ENCODE measurements at regions not wholly inside any gene's neighbourhood (a gene's known extent, or its start where the extent isn't known, plus 50 kb on each side); places are given as distances from the start of the nearest gene placed in this dataset.
A peak's percentile ranks its signal among the peaks of the same experiment; 100 is the strongest.
"Not testable (repeated sequence)": the region's sequence is repeated elsewhere in the genome, so short reads cannot be mapped to it uniquely, and the experiment has no call there.

GRCh38 chr16:26913851-26914250 is 152.9 kb upstream of the C16orf82 start:
- no peak for DNase-seq

DNA sequence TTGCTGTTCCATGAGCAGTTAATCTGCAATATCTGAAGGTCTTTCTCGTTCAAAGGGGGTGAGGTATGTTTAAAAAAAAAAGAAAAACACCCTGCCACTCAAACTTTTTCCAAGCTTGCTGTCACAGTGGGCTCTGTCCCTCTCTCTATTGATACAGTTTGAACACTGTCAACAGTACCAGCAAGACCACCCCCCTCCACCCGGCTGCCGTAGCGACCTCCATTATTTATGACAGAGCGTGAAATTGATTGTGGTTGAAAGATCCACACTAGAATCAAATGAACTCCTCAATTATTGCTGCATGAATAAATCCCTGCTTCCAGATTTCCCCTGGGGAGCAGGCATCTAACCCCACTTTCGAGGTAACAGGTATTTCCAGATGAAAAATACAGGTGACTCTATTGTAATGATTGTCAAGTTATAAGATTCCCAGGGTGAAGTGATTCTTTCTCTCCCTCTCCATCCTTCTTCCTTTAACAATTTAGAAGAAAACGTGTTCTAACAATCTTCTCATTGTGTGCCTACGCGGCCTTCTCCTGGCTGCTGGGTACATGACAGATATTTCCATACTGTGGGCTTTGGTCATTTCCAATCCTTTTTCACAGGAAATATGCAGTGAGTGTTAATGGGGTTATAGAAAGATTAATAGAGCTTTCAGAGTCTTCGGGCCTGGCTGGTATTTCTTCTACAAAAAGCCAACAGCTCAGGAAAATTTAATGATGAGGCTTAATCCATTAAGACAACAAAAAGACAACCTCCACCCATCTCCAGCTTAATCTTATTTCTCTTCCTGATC is 135.7 kb upstream of the C16orf82 start:
- DNase-seq: no peak

DNA sequence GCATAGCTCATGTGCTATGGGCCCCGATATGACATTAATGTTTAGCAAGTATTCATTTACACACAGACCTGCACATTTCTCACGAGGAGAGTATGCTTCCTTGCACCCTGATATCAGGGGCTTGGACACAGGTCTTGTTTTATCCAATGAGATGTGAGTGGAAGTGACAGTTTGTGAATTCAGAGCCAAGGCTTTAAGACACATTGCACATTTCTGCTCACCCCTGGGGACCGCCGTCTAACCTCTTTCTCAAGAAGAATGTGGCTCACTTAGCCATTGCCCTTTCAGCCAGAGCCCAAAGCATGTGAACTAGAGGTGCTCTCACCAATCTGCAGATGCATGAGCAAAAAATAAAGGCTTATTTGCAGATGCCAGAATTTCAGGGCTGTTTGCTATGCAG is 116.1 kb upstream of the C16orf82 start:
- DNase-seq: no peak

DNA sequence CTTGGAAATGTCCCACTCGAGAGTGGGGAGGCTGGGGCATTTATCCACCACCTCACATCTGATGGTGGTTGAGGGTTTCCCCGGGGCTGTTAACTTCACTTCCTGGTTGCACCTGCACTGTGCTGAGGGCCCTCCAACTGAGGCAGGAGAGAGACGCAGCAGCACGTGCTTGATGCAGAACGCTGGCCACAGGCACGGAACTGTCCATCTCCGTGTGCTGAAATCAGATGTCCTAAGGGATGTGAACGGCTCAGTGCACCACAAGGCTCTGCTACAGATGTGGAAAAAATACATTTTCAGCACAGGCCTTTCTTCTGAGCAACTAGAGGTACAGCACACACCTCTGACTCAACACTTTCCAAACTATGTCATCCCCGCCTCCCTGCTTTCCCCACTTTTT is 114.8 kb upstream of the C16orf82 start:
- DNase-seq: no peak

DNA sequence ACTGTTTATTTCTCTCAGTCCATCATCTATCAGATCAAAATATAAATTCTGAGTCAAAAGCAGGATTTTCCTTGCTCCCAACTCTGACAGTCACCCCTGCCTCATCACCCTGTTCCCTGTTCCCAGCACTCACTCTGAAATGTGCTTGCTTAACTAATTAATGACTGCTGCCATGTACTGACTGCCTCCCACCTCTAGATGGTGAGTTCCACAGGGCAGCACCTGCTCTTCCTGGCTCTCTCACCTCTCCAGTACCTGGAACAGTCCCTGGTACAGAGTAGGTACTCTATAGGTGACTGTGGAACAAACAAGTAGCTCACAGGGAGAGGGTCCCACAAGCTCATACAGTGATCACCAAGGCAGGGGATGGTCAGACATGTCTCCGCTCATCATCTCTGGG is 114.3 kb upstream of the C16orf82 start:
- DNase-seq: no peak

GRCh38 chr16:26957283-26957859 is 109.4 kb upstream of the C16orf82 start:
- DNase-seq: no peak

- no peak for DNase-seq
Measured at GRCh38 chr16:26959416-26960009, 107.2 kb upstream of the C16orf82 start.

DNA sequence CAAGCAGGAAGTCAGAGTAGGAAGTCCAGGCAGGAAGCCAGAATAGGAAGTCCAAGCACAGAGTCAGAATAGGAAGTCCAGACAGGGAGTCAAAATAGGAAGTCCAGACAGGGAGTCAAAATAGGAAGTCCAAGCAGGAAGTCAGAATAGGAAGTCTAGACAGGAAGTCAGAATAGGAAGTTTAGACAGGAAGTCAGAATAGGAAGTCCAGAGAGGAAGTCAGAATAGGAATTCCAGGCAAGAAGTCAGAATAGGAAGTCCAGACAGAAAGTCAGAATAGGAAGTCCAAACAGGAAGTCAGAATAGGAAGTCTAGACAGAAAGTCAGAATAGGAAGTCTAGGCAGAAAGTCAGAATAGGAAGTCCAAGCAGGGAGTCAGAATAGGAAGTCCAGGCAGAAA is 105.3 kb upstream of the C16orf82 start:
- DNase-seq: no peak

DNA sequence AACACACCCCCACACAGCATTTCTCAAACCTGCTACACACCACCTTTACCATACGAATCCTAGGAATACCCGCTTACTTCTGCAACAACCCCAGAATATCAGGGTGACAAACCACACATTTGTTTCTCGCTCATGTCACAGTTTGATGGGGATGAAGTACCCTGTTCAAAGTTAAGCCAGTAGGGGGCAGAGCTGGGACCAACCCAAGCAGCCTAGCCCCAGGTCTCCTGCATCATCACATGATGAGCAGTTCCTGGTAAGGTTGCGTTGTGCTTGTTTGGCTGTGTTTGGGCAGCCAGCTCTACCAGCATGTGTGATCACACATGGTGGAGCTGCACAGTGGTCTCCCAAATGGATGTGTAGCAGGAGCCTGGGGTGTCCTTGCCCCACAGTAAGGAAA is 103.6 kb upstream of the C16orf82 start:
- peak; percentile 26 for DNase-seq

- DNase-seq: no peak
Measured at GRCh38 chr16:26969589-26970231, 97.0 kb upstream of the C16orf82 start.

DNA sequence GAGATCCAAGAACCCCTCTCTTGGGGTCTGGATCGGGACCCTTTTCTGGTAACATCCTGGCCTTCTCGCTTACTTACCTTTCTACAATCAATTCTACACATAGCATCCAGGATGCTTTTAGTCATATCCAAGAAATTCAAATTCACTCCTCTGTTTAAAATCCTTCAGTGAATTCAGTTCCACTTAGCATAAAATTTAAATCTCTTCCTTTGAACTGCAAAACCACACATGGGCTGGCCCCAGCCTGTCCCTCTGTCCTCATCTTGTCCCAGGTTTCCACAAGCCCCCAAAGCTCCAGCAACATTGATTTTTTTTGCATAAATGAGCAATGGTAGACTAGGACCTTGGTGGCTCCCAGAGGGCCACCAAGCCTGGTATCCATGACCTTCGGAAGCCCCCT is 96.4 kb upstream of the C16orf82 start:
- DNase-seq: no peak

GRCh38 chr16:26976873-26977272 is 89.9 kb upstream of the C16orf82 start:
- DNase-seq: no peak

- no peak for DNase-seq
Measured at GRCh38 chr16:26981266-26981938, 85.3 kb upstream of the C16orf82 start.

DNA sequence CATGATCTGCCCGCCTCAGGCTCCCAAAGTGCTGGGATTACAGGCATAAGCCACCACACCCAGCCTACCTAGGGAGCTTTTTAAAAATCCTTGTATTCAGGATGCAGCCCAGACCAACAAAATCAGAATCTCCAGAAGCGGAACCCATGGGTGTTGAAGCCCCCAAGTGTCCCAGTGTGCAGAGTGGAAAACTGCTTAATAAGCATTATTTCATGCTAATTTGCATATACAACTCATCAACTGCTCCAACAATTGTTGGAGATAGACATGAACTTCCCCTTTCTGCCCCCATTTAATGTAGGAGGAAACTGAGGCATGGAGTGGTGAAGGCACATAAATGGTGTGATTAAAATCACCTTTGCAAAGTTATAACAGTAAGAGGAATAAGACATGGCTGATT is 84.3 kb upstream of the C16orf82 start:
- no peak for DNase-seq

DNA sequence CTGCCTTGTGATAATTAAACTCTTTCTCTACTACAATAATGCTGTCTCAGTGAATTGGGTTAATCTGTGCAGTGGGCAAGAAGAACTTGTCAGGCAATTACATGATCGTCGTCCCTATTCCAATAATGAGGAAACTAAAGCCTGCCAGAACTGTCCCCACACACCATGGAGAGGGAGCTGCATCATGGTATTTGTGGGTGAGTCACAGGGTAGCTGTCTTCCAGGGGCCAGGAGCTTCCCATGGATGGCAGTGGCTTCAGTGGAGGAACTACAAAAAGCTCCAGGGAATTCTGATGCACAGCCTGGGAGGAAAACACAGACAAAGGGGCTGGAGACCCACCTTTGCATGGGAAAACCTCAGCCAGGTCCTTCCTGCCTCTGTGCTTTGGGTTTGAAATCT is 83.3 kb upstream of the C16orf82 start:
- no peak for DNase-seq

- no peak for DNase-seq
Measured at GRCh38 chr16:26985100-26986065, 81.3 kb upstream of the C16orf82 start.

- no peak for DNase-seq
Measured at GRCh38 chr16:26987597-26988010, 79.1 kb upstream of the C16orf82 start.

- DNase-seq: no peak
Measured at GRCh38 chr16:26988186-26988585, 78.5 kb upstream of the C16orf82 start.

DNA sequence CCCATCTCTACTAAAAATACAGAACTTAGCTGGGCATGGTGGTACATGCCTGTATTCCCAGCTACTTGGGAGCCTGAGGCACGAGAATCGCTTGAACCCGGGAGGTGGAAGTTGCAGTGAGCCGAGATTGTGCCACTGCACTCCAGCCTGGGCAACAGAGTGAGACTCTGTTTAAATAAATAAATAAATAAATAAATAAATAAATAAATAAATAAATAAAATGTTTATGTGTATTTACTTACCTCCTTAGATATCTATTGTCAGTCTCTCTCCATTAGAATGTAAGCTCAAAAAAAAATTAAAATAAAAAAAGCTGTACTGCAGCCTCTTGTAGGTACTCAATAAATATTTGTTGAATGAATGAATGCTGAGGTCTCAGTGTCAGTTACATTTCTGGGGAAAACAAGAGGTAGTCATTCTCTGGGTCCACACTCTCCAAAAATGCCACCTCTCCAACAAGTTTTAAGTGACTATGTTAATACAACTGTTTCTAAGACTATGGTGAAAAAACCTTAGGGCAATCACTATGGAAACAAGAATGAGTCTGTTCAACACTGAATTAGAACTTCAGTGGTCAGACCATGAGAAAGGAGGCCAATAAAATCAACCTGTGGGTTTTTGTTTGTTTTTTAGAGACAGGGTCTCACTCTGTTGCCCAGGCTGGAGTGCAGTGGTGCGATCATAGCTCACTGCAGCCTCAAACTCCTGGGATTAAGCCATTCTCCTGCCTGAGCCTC is 76.2 kb upstream of the C16orf82 start:
- DNase-seq: not testable (repeated sequence)

GRCh38 chr16:26992666-26993349 is 73.9 kb upstream of the C16orf82 start:
- no peak for DNase-seq

- no peak for DNase-seq
Measured at GRCh38 chr16:26993511-26993910, 73.2 kb upstream of the C16orf82 start.

Data from hematopoietic multipotent progenitor cell treated with erythropoietin and hydrocortisone succinate and interleukin-3 and kit ligand, for 4 days (in vitro differentiated cells).